Calu3 (cell line): ENCODE measurements at regions not wholly inside any gene's neighbourhood (a gene's known extent, or its start where the extent isn't known, plus 50 kb on each side); places are given as distances from the start of the nearest gene placed in this dataset.

ENCODE experiments used
- BruUV-seq: library from RNA; stranded (reverse); fragments of 400-500 nt; replicated peaks from 2 replicates; lab custom pipeline; 2021; lab: Mats Ljungman, UMichigan
- CTCF ChIA-PET: fragments of 300-600 bp; sonication (Branson Sonifier 250); formaldehyde crosslinking; loops from one replicate; lab custom pipeline; 2022; ENCODE audit warnings: antibody characterized with exemption; lab: Charles Lee
- DNase-seq: peaks from one replicate; pipeline ENCODE4 v3.0.0; 2022
- H3K27ac Mint-ChIP-seq: one replicate; pipeline ENCODE4 v1.8.0; 2022; ENCODE audit warnings: mixed read lengths; ENCODE audit not compliant: unreplicated experiment
- H3K27me3 Mint-ChIP-seq: one replicate; pipeline ENCODE4 v1.8.0; 2022; ENCODE audit warnings: mixed read lengths; ENCODE audit not compliant: unreplicated experiment
- H3K36me3 Mint-ChIP-seq: one replicate; pipeline ENCODE4 v1.8.0; 2022; ENCODE audit warnings: mild to moderate bottlenecking, moderate library complexity, mixed read lengths; ENCODE audit not compliant: insufficient read depth, unreplicated experiment
- H3K4me1 Mint-ChIP-seq: one replicate; pipeline ENCODE4 v1.8.0; 2022; ENCODE audit warnings: mild to moderate bottlenecking, low read depth, mixed read lengths; ENCODE audit not compliant: unreplicated experiment
- H3K4me3 Mint-ChIP-seq: one replicate; pipeline ENCODE4 v1.8.0; 2022; ENCODE audit warnings: mild to moderate bottlenecking, low read depth, moderate library complexity, mixed read lengths; ENCODE audit not compliant: unreplicated experiment
- H3K9me3 Mint-ChIP-seq: one replicate; pipeline ENCODE4 v1.8.0; 2022; ENCODE audit warnings: low read depth, mixed read lengths; ENCODE audit not compliant: unreplicated experiment
- CTCF ChIP-seq: fragments of 200-600 bp; IDR thresholded peaks from one replicate; pipeline ENCODE4 v1.8.0; 2022; ENCODE audit warnings: antibody characterized with exemption; ENCODE audit not compliant: unreplicated experiment
- intact Hi-C: fragments of 100-400 bp; cut with micrococcal nuclease; formaldehyde crosslinking; loops from one replicate; pipeline ENCODE4 v1.10.0; 2022; ENCODE audit not compliant: unreplicated experiment

- no peaks in the 10 kb centered on the region for H3K27me3 Mint-ChIP-seq
- intact Hi-C loops, result no loop called here
- CTCF ChIA-PET, result no interaction called here
- no peak for TF ChIP-seq CTCF
- H3K36me3 Mint-ChIP-seq, result no peaks in the 10 kb centered on the region
- H3K27ac Mint-ChIP-seq, result no peak overlapping the region
- DNase-seq, result no peak
- no peaks in the 10 kb centered on the region for H3K4me1 Mint-ChIP-seq
- no TSS peak for BruUV-seq
- H3K9me3 Mint-ChIP-seq, result no peaks in the 10 kb centered on the region
- H3K4me3 Mint-ChIP-seq, result no peak overlapping the region
These were observed 294.5 kb downstream of the C3orf38 start for GRCh38 chr3:88444251-88444650.

GRCh38 chr3:88452228-88452627, 302.5 kb downstream of the C3orf38 start:
- Mint-ChIP-seq H3K36me3 (no peaks in the 10 kb centered on the region), H3K9me3 (no peaks in the 10 kb centered on the region), H3K27me3 (no peaks in the 10 kb centered on the region), H3K4me1 (no peaks in the 10 kb centered on the region), H3K4me3 (no peak overlapping the region), H3K27ac (no peak overlapping the region)
- CTCF ChIA-PET, result no interaction called here
- no TSS peak for BruUV-seq
- no peak for TF ChIP-seq CTCF
- no peak for DNase-seq
- intact Hi-C loops, result no loop called here

- no TSS peak for BruUV-seq
- no peaks in the 10 kb centered on the region for H3K4me1 Mint-ChIP-seq
- H3K36me3 Mint-ChIP-seq, result no peaks in the 10 kb centered on the region
- DNase-seq, result no peak
- TF ChIP-seq CTCF, result no peak
- intact Hi-C loops, result no loop called here
- CTCF ChIA-PET, result no interaction called here
- H3K27me3 Mint-ChIP-seq, result no peaks in the 10 kb centered on the region
- no peak overlapping the region for H3K4me3 Mint-ChIP-seq
- H3K9me3 Mint-ChIP-seq, result peaks cover 2% of the 10 kb centered on the region
- no peak overlapping the region for H3K27ac Mint-ChIP-seq
These were observed 310.6 kb downstream of the C3orf38 start for GRCh38 chr3:88460369-88460768.

GRCh38 chr3:88462230-88462629, 312.5 kb downstream of the C3orf38 start:
- intact Hi-C loops, result no loop called here
- H3K27me3 Mint-ChIP-seq, result no peaks in the 10 kb centered on the region
- DNase-seq, result no peak
- no peak overlapping the region for H3K4me3 Mint-ChIP-seq
- BruUV-seq, result no TSS peak
- TF ChIP-seq CTCF, result no peak
- H3K4me1 Mint-ChIP-seq, result no peaks in the 10 kb centered on the region
- no peak overlapping the region for H3K27ac Mint-ChIP-seq
- CTCF ChIA-PET, result no interaction called here
- H3K9me3 Mint-ChIP-seq, result peaks cover 6% of the 10 kb centered on the region
- no peaks in the 10 kb centered on the region for H3K36me3 Mint-ChIP-seq
